H9 (cell line): ENCODE measurements at regions not wholly inside any gene's neighbourhood (a gene's known extent, or its start where the extent isn't known, plus 50 kb on each side); places are given as distances from the start of the nearest gene placed in this dataset.

ENCODE experiments used
- DNase-seq: peaks from one replicate; pipeline ENCODE4 v3.0.0-alpha.2; 2017
- H2AFZ ChIP-seq: one replicate; pipeline ENCODE4 v1.6.1; 2013; ENCODE audit warnings: mild to moderate bottlenecking, low read length, control low read depth, moderate library complexity
- H2AK5ac ChIP-seq: 2 replicates; pipeline ENCODE4 v1.6.1; 2013; ENCODE audit warnings: low read length, control low read depth, mixed read lengths; ENCODE audit not compliant: insufficient read length
- H2BK120ac ChIP-seq: one replicate; pipeline ENCODE4 v1.6.1; 2013; ENCODE audit warnings: low read depth, mild to moderate bottlenecking, low read length, control low read depth, inconsistent platforms; ENCODE audit not compliant: poor library complexity, severe bottlenecking
- H2BK12ac ChIP-seq: 2 replicates; pipeline ENCODE4 v1.6.1; 2013; ENCODE audit warnings: low read length, control low read depth, mixed read lengths, low read depth; ENCODE audit not compliant: insufficient read length
- H2BK15ac ChIP-seq: 2 replicates; pipeline ENCODE4 v1.6.1; 2013; ENCODE audit warnings: low read depth, low read length, control low read depth
- H2BK20ac ChIP-seq: one replicate; pipeline ENCODE4 v1.6.1; 2013; ENCODE audit warnings: low read depth, mild to moderate bottlenecking, low read length, control low read depth, inconsistent platforms; ENCODE audit not compliant: poor library complexity, severe bottlenecking
- H2BK5ac ChIP-seq: 2 replicates; pipeline ENCODE4 v1.6.1; 2013; ENCODE audit warnings: low read length, control low read depth, mixed read lengths; ENCODE audit not compliant: insufficient read length
- H3K14ac ChIP-seq: 2 replicates; pipeline ENCODE4 v1.6.1; 2013; ENCODE audit warnings: low read length, control low read depth; ENCODE audit not compliant: insufficient read depth
- H3K18ac ChIP-seq: 2 replicates; pipeline ENCODE4 v1.6.1; 2013; ENCODE audit warnings: low read depth, mild to moderate bottlenecking, mixed read lengths, low read length, control low read depth; ENCODE audit not compliant: insufficient read length
- H3K23ac ChIP-seq: 2 replicates; pipeline ENCODE4 v1.6.1; 2013; ENCODE audit warnings: low read length, control low read depth, mixed read lengths, low read depth; ENCODE audit not compliant: insufficient read length
- H3K23me2 ChIP-seq: 2 replicates; pipeline ENCODE4 v1.6.1; 2013; ENCODE audit warnings: low read depth, mild to moderate bottlenecking, mixed read lengths, low read length, control low read depth; ENCODE audit not compliant: insufficient read length, poor library complexity, severe bottlenecking
- H3K27ac ChIP-seq: 2 replicates; pipeline ENCODE4 v1.5.1; 2013; ENCODE audit warnings: low read length, control low read depth, mixed read lengths, low read depth; ENCODE audit not compliant: insufficient read length
- H3K27me3 ChIP-seq: 2 replicates; pipeline ENCODE4 v1.6.1; 2013; ENCODE audit warnings: low read length, control low read depth, inconsistent platforms; ENCODE audit not compliant: insufficient read depth
- H3K4ac ChIP-seq: 2 replicates; pipeline ENCODE4 v1.6.1; 2013; ENCODE audit warnings: low read depth, mild to moderate bottlenecking, control low read depth, inconsistent platforms, low read length, moderate library complexity
- H3K4me1 ChIP-seq: 2 replicates; pipeline ENCODE4 v1.6.1; 2013; ENCODE audit warnings: low read length, control low read depth, inconsistent platforms; ENCODE audit not compliant: insufficient read depth
- H3K4me2 ChIP-seq: 2 replicates; pipeline ENCODE4 v1.6.1; 2013; ENCODE audit warnings: low read length, control low read depth, mixed read lengths; ENCODE audit not compliant: insufficient read length, insufficient read depth
- H3K56ac ChIP-seq: 2 replicates; pipeline ENCODE4 v1.6.1; 2013; ENCODE audit warnings: low read depth, mild to moderate bottlenecking, mixed read lengths, low read length, control low read depth; ENCODE audit not compliant: insufficient read length
- H3K79me1 ChIP-seq: 2 replicates; pipeline ENCODE4 v1.6.1; 2013; ENCODE audit warnings: low read depth, mild to moderate bottlenecking, moderate library complexity, low read length, control low read depth, inconsistent platforms; ENCODE audit not compliant: insufficient read depth, poor library complexity, severe bottlenecking
- H3K79me2 ChIP-seq: 2 replicates; pipeline ENCODE4 v1.6.1; 2013; ENCODE audit warnings: low read length, control low read depth, inconsistent platforms; ENCODE audit not compliant: insufficient read depth
- H3K9ac ChIP-seq: 2 replicates; pipeline ENCODE4 v1.6.1; 2013; ENCODE audit warnings: low read length, control low read depth, mixed read lengths; ENCODE audit not compliant: insufficient read length; ENCODE audit errors: extremely low read depth
- H3K9me3 ChIP-seq: one replicate; pipeline ENCODE4 v1.6.1; 2013; ENCODE audit warnings: low read depth, low read length, inconsistent platforms; ENCODE audit not compliant: control insufficient read depth
- H3T11ph ChIP-seq: one replicate; pipeline ENCODE4 v1.6.1; 2013; ENCODE audit warnings: mild to moderate bottlenecking, low read length, control low read depth, inconsistent platforms
- H4K20me1 ChIP-seq: one replicate; pipeline ENCODE4 v1.6.1; 2013; ENCODE audit not compliant: control insufficient read depth, insufficient read length, insufficient read depth
- H4K5ac ChIP-seq: 2 replicates; pipeline ENCODE4 v1.6.1; 2013; ENCODE audit warnings: low read depth, mild to moderate bottlenecking, mixed read lengths, low read length, control low read depth; ENCODE audit not compliant: insufficient read length
- H4K8ac ChIP-seq: replicated peaks from 2 replicates; pipeline ENCODE4 v1.6.1; 2013; ENCODE audit warnings: low read length, control low read depth, mixed read lengths, low read depth; ENCODE audit not compliant: insufficient read length
- H4K91ac ChIP-seq: 2 replicates; pipeline ENCODE4 v1.6.1; 2013; ENCODE audit warnings: low read depth, mild to moderate bottlenecking, moderate library complexity, mixed read lengths, low read length, control low read depth; ENCODE audit not compliant: insufficient read length
- H3K27ac Mint-ChIP-seq, 3 experiments: 2 replicates in 2 of 3; 3 replicates in 1 of 3; pipeline ENCODE4 v1.8.0; 2020 to 2021; ENCODE audit warnings: mixed read lengths in 3 of 3, mild to moderate bottlenecking in 1 of 3, moderate library complexity in 1 of 3
- H3K27me3 Mint-ChIP-seq: 2 replicates; pipeline ENCODE4 v1.8.0; 2021; ENCODE audit warnings: low read depth, mild to moderate bottlenecking, moderate library complexity, mixed read lengths
- H3K36me3 Mint-ChIP-seq, 3 experiments: 2 replicates in 2 of 3; 3 replicates in 1 of 3; pipeline ENCODE4 v1.8.0; 2020 to 2021; ENCODE audit warnings: low read depth in 3 of 3, mixed read lengths in 3 of 3; ENCODE audit not compliant: insufficient read depth in 1 of 3
- H3K4me1 Mint-ChIP-seq, 2 experiments: 2 replicates each; pipeline ENCODE4 v1.8.0; 2020; ENCODE audit warnings: mixed read lengths in 2 of 2
- H3K4me3 Mint-ChIP-seq, 2 experiments: 2 replicates in 1 of 2; 3 replicates in 1 of 2; pipeline ENCODE4 v1.8.0; 2020 to 2021; ENCODE audit warnings: mild to moderate bottlenecking in 2 of 2, mixed read lengths in 2 of 2, moderate library complexity in 1 of 2
- H3K9me3 Mint-ChIP-seq, 2 experiments: 2 replicates in 1 of 2; 3 replicates in 1 of 2; pipeline ENCODE4 v1.8.0; 2020; ENCODE audit warnings: mild to moderate bottlenecking in 2 of 2, mixed read lengths in 2 of 2, moderate library complexity in 1 of 2
- WGBS: extraction: QIAGEN DNeasy Blood & Tissue Kit; methylation state at CpG from one replicate; pipeline ENCODE4 v1.1.7; 2013; ENCODE audit warnings: missing lambda C conversion rate, low lambda C conversion rate, mixed read lengths; ENCODE audit not compliant: insufficient read length; ENCODE audit errors: extremely low coverage; 5-methylcytosine and 5-hydroxymethylcytosine counted together
- TF ChIP-seq, protein P1 (sequence below): fragments of 200-600 bp; sonication (generic); conservative IDR thresholded peaks from 3 replicates; pipeline ENCODE4 v1.8.0; 2021; ENCODE audit warnings: antibody characterized with exemption, mild to moderate bottlenecking

DNA sequence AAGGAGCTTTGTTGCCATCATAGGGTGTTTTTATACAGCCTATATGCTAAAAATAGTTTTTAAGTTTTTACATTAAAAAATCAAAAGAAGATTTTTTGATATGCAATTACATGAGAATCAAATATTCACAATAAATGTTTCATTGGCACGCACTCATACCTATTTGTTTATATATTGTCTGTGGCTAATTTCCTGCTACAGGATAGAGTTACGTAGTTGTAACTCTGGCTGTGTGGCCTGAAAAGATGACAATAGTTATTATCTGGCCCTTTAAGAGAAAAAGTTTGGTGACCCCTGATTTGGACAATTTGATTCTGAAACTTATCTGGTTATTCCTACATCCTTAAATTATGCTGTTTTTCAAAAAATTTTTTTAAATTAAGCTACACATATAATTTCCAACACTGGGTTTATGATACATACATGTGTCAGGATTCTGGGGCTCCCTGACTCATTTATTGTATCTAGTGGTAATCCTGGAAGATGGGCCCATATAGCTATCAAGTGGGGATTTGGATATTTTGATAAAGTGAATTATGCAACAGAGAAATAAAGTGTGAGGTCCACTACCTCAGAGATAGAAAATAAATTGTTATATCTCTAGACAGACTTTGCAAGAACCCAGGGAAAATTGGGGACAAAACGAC is 370.2 kb upstream of the LYPLAL1 start:
- H3K4me2 ChIP-seq: no peak overlapping the region
- no peak overlapping the region for H3K23ac ChIP-seq
- no peak overlapping the region for H3T11ph ChIP-seq
- TF ChIP-seq, protein P1, sequence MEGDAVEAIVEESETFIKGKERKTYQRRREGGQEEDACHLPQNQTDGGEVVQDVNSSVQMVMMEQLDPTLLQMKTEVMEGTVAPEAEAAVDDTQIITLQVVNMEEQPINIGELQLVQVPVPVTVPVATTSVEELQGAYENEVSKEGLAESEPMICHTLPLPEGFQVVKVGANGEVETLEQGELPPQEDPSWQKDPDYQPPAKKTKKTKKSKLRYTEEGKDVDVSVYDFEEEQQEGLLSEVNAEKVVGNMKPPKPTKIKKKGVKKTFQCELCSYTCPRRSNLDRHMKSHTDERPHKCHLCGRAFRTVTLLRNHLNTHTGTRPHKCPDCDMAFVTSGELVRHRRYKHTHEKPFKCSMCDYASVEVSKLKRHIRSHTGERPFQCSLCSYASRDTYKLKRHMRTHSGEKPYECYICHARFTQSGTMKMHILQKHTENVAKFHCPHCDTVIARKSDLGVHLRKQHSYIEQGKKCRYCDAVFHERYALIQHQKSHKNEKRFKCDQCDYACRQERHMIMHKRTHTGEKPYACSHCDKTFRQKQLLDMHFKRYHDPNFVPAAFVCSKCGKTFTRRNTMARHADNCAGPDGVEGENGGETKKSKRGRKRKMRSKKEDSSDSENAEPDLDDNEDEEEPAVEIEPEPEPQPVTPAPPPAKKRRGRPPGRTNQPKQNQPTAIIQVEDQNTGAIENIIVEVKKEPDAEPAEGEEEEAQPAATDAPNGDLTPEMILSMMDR: no peak
- H3K4ac ChIP-seq: no peak overlapping the region
- H4K91ac ChIP-seq: no peak overlapping the region
- Mint-ChIP-seq H3K27ac (no peak overlapping the region), H3K36me3 (no peaks in the 10 kb centered on the region), H3K27me3 (no peaks in the 10 kb centered on the region), H3K4me3 (no peak overlapping the region), H3K9me3 (no peaks in the 10 kb centered on the region), H3K4me1 (peaks cover 2 to 4% of the 10 kb centered on the region in 2 experiments; a peak in 3 of 4 replicates)
- H4K5ac ChIP-seq: no peak overlapping the region
- no peak overlapping the region for H2BK5ac ChIP-seq
- no peak overlapping the region for H2BK12ac ChIP-seq
- H3K9me3 ChIP-seq: no peaks in the 10 kb centered on the region
- no peak overlapping the region for H3K56ac ChIP-seq
- no peaks in the 10 kb centered on the region for H3K27me3 ChIP-seq
- no peak overlapping the region for H2AK5ac ChIP-seq
- H3K14ac ChIP-seq: no peak overlapping the region
- H2BK20ac ChIP-seq: no peak overlapping the region
- H2BK15ac ChIP-seq: no peak overlapping the region
- H3K23me2 ChIP-seq: no peaks in the 10 kb centered on the region
- no peak overlapping the region for H4K8ac ChIP-seq
- no peaks in the 10 kb centered on the region for H3K79me1 ChIP-seq
- no peak overlapping the region for H2BK120ac ChIP-seq
- WGBS: no CpG with 5 or more reads among the region's 3 CpGs
- H3K9ac ChIP-seq: no peak overlapping the region
- H2AFZ ChIP-seq: no peak overlapping the region
- no peak overlapping the region for H3K27ac ChIP-seq
- no peaks in the 10 kb centered on the region for H3K4me1 ChIP-seq
- H3K18ac ChIP-seq: no peak overlapping the region
- H3K79me2 ChIP-seq: no peaks in the 10 kb centered on the region
- DNase-seq: no peak
- H4K20me1 ChIP-seq: no peaks in the 10 kb centered on the region
